Ishikawa (cell line): ENCODE measurements at regions not wholly inside any gene's neighbourhood (a gene's known extent, or its start where the extent isn't known, plus 50 kb on each side); places are given as distances from the start of the nearest gene placed in this dataset.

Source experiments
- CEBPB ChIP-seq: IDR thresholded peaks from 2 replicates; pipeline ENCODE4 v1.6.1; 2012
- CREB1 ChIP-seq: IDR thresholded peaks from 2 replicates; pipeline ENCODE4 v1.6.1; 2012; ENCODE audit warnings: low read depth
- EGR1 ChIP-seq: IDR thresholded peaks from 2 replicates; pipeline ENCODE4 v1.6.1; 2012
- EP300 ChIP-seq: IDR thresholded peaks from 2 replicates; pipeline ENCODE4 v1.6.1; 2012; ENCODE audit warnings: borderline replicate concordance
- FOXM1 ChIP-seq: IDR thresholded peaks from 2 replicates; pipeline ENCODE4 v1.6.1; 2012; ENCODE audit warnings: low read depth, borderline replicate concordance
- NFIC ChIP-seq: IDR thresholded peaks from 2 replicates; pipeline ENCODE4 v1.6.1; 2012
- RAD21 ChIP-seq: IDR thresholded peaks from 2 replicates; pipeline ENCODE4 v1.6.1; 2012; ENCODE audit warnings: low read depth
- TAF1 ChIP-seq: IDR thresholded peaks from 2 replicates; pipeline ENCODE4 v1.6.1; 2012; ENCODE audit warnings: low read depth, mild to moderate bottlenecking
- TEAD4 ChIP-seq: IDR thresholded peaks from 2 replicates; pipeline ENCODE4 v1.6.1; 2012
- YY1 ChIP-seq: IDR thresholded peaks from 2 replicates; pipeline ENCODE4 v1.6.1; 2012; ENCODE audit warnings: low read depth
- ZBTB7A ChIP-seq: IDR thresholded peaks from 2 replicates; pipeline ENCODE4 v1.6.1; 2012; ENCODE audit warnings: low read depth
- TF ChIP-seq, protein P1 (sequence below): IDR thresholded peaks from 2 replicates; pipeline ENCODE4 v1.6.1; 2012
- TF ChIP-seq, protein P2 (sequence below): IDR thresholded peaks from 2 replicates; pipeline ENCODE4 v1.6.1; 2012

DNA sequence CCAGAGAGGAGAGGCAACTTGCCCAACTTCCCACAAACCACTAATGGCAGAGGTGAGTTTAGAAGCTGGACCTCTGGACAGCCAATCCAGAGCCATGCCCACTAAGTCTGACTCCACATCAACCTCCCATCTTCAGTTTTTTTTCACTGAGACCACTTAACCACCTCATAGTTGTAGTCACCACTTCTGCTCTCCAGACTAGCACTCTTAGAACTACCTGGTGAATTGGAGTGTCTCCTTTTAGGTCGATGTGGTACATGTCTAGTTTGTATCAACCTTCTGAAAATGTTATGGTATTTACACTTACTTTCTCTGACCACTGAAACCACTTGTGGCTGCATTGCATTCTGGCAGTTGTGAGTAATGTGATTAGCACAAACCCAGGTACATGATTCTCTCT, 743.6 kb upstream of the FANCL start:
- TF ChIP-seq, protein P1, sequence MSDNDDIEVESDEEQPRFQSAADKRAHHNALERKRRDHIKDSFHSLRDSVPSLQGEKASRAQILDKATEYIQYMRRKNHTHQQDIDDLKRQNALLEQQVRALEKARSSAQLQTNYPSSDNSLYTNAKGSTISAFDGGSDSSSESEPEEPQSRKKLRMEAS, result no peak
- TF ChIP-seq EGR1 (no peak), NFIC (no peak), TAF1 (no peak), FOXM1 (no peak), TEAD4 (no peak), EP300 (no peak), CREB1 (no peak), YY1 (no peak), ZBTB7A (no peak), CEBPB (no peak), RAD21 (no peak)
- TF ChIP-seq, protein P2, sequence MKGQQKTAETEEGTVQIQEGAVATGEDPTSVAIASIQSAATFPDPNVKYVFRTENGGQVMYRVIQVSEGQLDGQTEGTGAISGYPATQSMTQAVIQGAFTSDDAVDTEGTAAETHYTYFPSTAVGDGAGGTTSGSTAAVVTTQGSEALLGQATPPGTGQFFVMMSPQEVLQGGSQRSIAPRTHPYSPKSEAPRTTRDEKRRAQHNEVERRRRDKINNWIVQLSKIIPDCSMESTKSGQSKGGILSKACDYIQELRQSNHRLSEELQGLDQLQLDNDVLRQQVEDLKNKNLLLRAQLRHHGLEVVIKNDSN, result no peak
